Subcutaneous abdominal adipose tissue (tissue), 5 donors: ENCODE measurements at regions not wholly inside any gene's neighbourhood (a gene's known extent, or its start where the extent isn't known, plus 50 kb on each side); places are given as distances from the start of the nearest gene placed in this dataset.
A peak's percentile ranks its signal among the peaks of the same experiment; 100 is the strongest.

Source experiments
- H3K27ac ChIP-seq: one replicate; pipeline ENCODE4 v1.7.0; 2013; ENCODE audit warnings: low read depth, mild to moderate bottlenecking, inconsistent platforms, low read length, moderate library complexity
- H3K27me3 ChIP-seq, 5 donors: one replicate each; pipeline ENCODE4 v1.7.0; 2013; ENCODE audit warnings: low read length in 5 of 5, inconsistent platforms in 1 of 5; ENCODE audit not compliant: control insufficient read depth in 5 of 5, insufficient read depth in 4 of 5
- H3K36me3 ChIP-seq, 5 donors: one replicate each; pipeline ENCODE4 v1.7.0; 2013; ENCODE audit warnings: low read length in 5 of 5; ENCODE audit not compliant: control insufficient read depth in 5 of 5, insufficient read depth in 5 of 5
- H3K4me1 ChIP-seq, 5 donors: one replicate each; pipeline ENCODE4 v1.7.0; 2013; ENCODE audit warnings: low read length in 5 of 5, mild to moderate bottlenecking in 3 of 5, moderate library complexity in 1 of 5; ENCODE audit not compliant: control insufficient read depth in 5 of 5, insufficient read depth in 5 of 5
- H3K4me3 ChIP-seq, 5 donors: one replicate each; pipeline ENCODE4 v1.7.0; 2013; ENCODE audit warnings: low read length in 5 of 5, low read depth in 1 of 5
- H3K9ac ChIP-seq, 5 donors: one replicate each; pipeline ENCODE4 v1.7.0; 2013; ENCODE audit warnings: low read length in 5 of 5, mild to moderate bottlenecking in 4 of 5, moderate library complexity in 3 of 5
- H3K9me3 ChIP-seq, 5 donors: one replicate each; pipeline ENCODE4 v1.7.0; 2013; ENCODE audit warnings: low read length in 5 of 5; ENCODE audit not compliant: control insufficient read depth in 5 of 5
- donor health status: healthy.
- donor health status: healthy.
- donor health status: healthy.
- donor health status: healthy.
- donor health status: healthy.

DNA sequence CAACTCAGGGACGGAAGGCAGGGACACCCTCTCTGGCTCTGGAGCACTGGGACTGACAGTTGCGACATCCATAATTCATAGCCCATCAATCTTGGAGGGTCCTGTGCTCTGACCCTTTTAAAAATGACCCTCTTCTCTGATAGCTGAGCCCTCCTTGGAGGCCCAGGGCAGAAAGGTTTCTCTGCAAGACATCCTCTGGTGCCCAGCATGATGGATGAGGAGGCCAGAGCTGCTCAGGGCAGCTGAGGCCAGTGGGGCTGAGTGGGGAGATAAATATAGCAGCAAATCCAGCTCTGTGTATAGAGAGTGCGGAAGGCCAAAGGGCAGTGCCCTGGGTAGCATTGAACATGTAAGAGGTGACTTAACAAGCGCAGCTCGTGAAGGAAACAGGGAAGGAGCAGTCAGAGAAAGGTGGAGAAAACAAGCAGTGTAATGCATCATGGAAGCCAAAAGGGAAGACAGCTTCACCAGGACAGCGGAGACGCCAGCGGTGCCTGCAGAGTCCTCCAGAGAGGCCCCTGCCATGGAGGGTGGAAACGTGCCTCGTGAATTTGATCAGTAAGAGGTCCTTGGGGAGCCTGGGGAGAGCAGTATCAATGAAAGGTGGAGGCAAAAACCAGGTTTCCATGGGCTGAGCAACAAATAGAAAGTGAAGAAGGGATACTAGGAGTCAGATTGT lies 50.4 kb upstream of the FMOD start:
- peak overlapping the region; percentile 43 for H3K27ac ChIP-seq

DNA sequence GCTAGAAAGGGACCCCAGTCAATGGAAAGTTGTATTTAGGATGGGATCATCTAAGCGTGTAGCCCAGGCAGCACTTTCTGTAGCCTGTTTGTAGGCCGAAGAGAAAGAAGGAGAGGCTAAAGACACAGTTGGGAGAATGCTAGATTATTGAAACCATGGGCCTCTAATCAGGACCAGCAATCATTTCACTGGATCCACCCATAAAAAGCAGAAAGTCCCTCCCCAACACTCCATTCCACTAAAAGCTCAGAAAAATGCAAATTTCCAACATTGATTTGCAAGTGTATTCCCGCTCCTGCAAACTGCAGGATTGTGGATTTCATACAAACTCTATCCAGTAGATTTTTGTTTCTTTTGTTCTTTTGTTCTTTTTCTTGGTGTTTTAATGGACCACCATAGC lies 51.2 kb upstream of the FMOD start:
- Histone ChIP-seq H3K4me3 (no peak overlapping the region), H3K9ac (no peak overlapping the region), H3K27ac (peak overlapping the region; percentile 43), H3K9me3 (no peaks in the 10 kb centered on the region), H3K36me3 (peaks cover 0 to 6% (median 3%) of the 10 kb centered on the region in 5 donors), H3K4me1 (peaks cover 2 to 29% (median 26%) of the 10 kb centered on the region in 5 donors), H3K27me3 (no peaks in the 10 kb centered on the region)

More for the DNA sequence above, 50.4 kb upstream of the FMOD start:
- no peak overlapping the region for H3K4me3 ChIP-seq
- no peaks in the 10 kb centered on the region for H3K9me3 ChIP-seq
- no peak overlapping the region for H3K9ac ChIP-seq
- peaks cover 0 to 22% (median 21%) of the 10 kb centered on the region in 5 donors for H3K4me1 ChIP-seq
- peaks cover 0 to 14% (median 3%) of the 10 kb centered on the region in 5 donors for H3K36me3 ChIP-seq
- no peaks in the 10 kb centered on the region for H3K27me3 ChIP-seq

DNA sequence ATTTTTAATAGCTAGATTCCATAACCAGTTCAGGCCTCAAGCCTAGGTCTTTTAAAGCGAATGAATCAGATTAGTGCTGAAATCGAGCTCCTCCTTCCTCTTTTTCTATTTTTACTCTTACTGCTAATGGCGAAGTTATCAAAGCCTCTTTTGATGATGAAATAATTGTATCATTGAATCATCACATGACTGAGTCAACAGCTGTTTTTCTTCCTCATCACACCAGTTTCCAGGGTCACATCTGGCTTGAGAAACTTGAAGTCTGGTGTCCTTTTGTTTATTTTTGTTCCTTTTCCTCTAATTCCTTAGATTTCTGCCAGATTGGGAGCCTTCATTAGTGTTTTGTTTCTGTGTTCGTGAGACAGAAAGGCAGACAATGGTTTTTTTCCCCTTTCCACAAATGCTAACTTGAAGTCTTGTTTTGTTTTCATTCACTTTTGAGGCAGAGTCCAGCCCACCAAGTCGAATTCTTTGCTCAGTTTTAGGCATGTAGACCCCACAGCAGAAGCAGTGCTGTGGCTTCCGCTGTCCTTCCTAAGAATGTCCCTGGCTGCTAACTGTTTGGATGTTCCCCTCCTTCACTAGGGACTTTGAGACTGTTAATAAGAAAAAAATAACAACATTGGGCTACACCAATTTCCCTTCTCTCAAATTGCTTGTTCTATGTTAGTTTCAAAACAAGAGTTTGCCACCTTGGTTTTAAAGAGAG lies 51.9 kb upstream of the FMOD start:
- no peaks in the 10 kb centered on the region for H3K27me3 ChIP-seq
- no peak overlapping the region for H3K4me3 ChIP-seq
- H3K36me3 ChIP-seq = peaks cover 0 to under 1% (median 0%) of the 10 kb centered on the region in 5 donors
- no peaks in the 10 kb centered on the region for H3K9me3 ChIP-seq
- H3K27ac ChIP-seq = peak overlapping the region; percentile 61
- H3K9ac ChIP-seq = no peak overlapping the region
- H3K4me1 ChIP-seq = peaks cover 2 to 33% (median 28%) of the 10 kb centered on the region in 5 donors

GRCh38 chr1:203403586-203403985 lies 52.7 kb upstream of the FMOD start:
- H3K36me3 ChIP-seq = no peaks in the 10 kb centered on the region
- no peaks in the 10 kb centered on the region for H3K27me3 ChIP-seq
- H3K9ac ChIP-seq = no peak overlapping the region
- peak overlapping the region; percentile 61 for H3K27ac ChIP-seq
- no peak overlapping the region for H3K4me3 ChIP-seq
- H3K4me1 ChIP-seq = peaks cover 3 to 38% (median 35%) of the 10 kb centered on the region in 5 donors
- no peaks in the 10 kb centered on the region for H3K9me3 ChIP-seq

DNA sequence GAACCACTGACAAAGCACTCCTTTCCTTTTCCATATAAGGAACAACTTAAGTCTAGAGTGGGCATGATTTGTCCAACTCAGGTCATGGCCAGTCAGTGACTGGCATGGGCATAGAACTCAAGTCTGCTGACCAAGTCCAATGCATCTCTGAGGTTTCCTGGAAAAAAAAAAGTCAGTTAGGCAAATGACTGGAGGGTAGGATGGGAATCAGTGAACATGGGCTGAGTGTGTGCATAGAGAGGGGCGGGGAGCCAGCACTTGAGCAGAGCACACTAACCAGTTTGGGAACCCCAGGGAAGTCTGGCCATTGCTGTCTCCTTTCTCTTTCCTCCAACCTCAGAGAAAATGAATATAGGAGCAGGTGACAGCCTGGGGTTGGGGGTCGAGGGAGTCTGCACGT lies 53.6 kb upstream of the FMOD start:
- Histone ChIP-seq H3K4me1 (peaks cover 5 to 47% (median 44%) of the 10 kb centered on the region in 5 donors), H3K27me3 (no peaks in the 10 kb centered on the region), H3K9me3 (no peaks in the 10 kb centered on the region), H3K36me3 (no peaks in the 10 kb centered on the region), H3K4me3 (no peak overlapping the region), H3K27ac (no peak overlapping the region), H3K9ac (no peak overlapping the region)

DNA sequence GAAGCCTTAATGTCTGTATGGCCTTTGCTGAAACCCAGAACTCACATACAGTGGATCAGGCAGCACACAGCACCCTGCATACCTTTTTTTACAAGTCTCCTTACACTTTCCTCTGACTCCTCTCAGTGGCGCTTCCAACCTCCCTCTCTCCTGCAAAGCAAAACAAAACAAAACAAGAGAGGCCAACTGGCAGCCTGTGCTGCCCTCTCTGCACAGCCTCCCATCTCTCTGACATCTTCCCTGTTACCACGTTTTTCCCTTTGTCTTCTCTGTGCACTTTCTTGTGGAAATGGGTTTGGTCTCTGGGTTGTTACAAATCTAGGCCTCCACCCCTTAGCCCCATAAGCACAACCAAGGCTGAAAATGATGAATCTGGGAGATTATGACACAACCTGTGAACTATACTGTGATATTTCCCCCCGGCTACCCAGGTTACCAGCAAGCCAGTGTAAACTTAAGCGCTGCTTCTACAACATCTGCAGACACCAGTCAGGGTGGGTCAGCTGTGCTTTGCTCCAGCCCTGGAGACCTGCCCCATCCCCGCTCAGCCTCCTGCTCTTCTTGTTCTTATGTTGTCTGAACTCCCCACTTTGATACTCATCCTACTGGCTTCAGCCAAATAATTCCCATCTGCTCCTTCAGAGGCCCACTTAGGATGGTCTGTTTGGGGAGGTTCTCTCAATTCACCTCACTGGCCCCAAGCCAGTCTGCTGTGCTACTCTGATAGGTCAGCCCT lies 54.9 kb upstream of the FMOD start:
- Histone ChIP-seq H3K4me1 (peaks cover 5 to 56% (median 50%) of the 10 kb centered on the region in 5 donors), H3K4me3 (no peak overlapping the region), H3K36me3 (no peaks in the 10 kb centered on the region), H3K27me3 (no peaks in the 10 kb centered on the region), H3K9me3 (no peaks in the 10 kb centered on the region), H3K9ac (no peak overlapping the region), H3K27ac (peak overlapping the region; percentile 2)

DNA sequence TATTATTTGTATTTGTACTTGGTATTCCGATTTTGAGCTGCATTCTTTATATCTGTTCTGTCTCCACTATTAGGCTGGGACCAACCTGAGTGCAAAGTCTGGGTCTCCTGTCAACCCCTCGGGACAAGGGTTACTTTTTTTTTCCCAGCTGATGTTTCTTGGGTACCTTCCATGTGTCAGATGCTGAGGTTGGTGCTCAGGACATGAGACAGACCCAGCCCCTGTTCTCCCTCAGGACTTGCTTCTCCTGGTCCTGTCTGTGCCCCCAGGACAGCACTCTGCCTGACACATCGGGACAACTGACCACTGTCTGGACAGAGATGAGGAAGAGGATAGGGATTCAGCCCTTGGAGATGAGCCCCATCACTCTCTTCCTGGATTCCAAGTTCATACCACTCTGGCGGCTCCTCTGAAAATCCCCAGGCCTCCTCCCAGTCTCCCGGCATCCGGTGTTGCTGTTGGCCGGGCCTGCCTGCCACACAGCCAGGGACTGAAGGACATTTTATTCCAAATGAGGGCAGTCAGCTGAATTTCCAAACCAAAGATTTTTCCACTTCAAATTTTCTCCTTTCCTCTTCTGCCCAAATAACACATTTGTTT lies 55.6 kb upstream of the FMOD start:
- Histone ChIP-seq H3K27me3 (no peaks in the 10 kb centered on the region), H3K9ac (no peak overlapping the region), H3K4me3 (no peak overlapping the region), H3K4me1 (peaks cover 5 to 56% (median 49%) of the 10 kb centered on the region in 5 donors), H3K9me3 (no peaks in the 10 kb centered on the region), H3K27ac (no peak overlapping the region), H3K36me3 (no peaks in the 10 kb centered on the region)

DNA sequence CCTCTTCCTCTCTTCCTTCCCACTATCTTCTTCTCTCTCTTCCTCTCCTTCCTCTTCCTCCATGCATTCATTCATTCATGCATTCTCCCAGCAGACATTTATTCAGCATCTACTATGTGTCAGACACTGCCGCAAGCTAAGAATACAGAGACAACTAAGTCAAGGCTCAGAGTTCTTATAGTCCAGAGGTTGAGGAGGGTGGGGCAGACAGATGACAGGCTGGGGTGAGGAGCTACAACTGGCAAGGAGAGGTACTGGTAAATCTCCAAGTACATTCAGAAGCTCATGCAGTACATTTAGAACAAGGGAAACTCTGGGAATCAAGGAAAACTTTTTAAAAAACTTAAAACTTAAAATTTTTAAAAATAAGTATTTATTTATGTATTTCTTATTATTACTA lies 56.4 kb upstream of the FMOD start:
- Histone ChIP-seq H3K4me3 (no peak overlapping the region), H3K27ac (no peak overlapping the region), H3K36me3 (no peaks in the 10 kb centered on the region), H3K27me3 (no peaks in the 10 kb centered on the region), H3K9ac (no peak overlapping the region), H3K9me3 (no peaks in the 10 kb centered on the region), H3K4me1 (peaks cover 5 to 51% (median 43%) of the 10 kb centered on the region in 5 donors)

- H3K9ac ChIP-seq = peak overlapping the region in 1 of 5 donors; percentile 11
- H3K36me3 ChIP-seq = no peaks in the 10 kb centered on the region
- no peaks in the 10 kb centered on the region for H3K27me3 ChIP-seq
- peaks cover 5 to 39% (median 30%) of the 10 kb centered on the region in 5 donors for H3K4me1 ChIP-seq
- no peak overlapping the region for H3K4me3 ChIP-seq
- H3K27ac ChIP-seq = peak overlapping the region; percentile 2
- no peaks in the 10 kb centered on the region for H3K9me3 ChIP-seq
These were observed 57.9 kb upstream of the FMOD start for GRCh38 chr1:203408486-203409481.
